Breast epithelium (tissue), 4 donors: ENCODE measurements at regions not wholly inside any gene's neighbourhood (a gene's known extent, or its start where the extent isn't known, plus 50 kb on each side); places are given as distances from the start of the nearest gene placed in this dataset.
A peak's percentile ranks its signal among the peaks of the same experiment; 100 is the strongest.

Source experiments
- DNase-seq, 2 donors: peaks; one replicate each; pipeline ENCODE4 v3.0.0-alpha.2; 2019; ENCODE audit warnings: low spot score in 2 of 2
- H3K27ac ChIP-seq, 2 donors: fragments of 200-600 bp; sonication (generic) in 1 of 2; one replicate each; pipeline ENCODE4 v1.5.1; 2016 to 2019; ENCODE audit warnings: mild to moderate bottlenecking in 1 of 2
- H3K27me3 ChIP-seq, 2 donors: fragments of 200-600 bp; sonication (generic) in 1 of 2; one replicate each; pipeline versions ENCODE4 v1.5.1 to v1.6.0; 2017 to 2019; ENCODE audit warnings: control low read depth in 1 of 2, mild to moderate bottlenecking in 1 of 2
- H3K36me3 ChIP-seq: fragments of 200-600 bp; one replicate; pipeline ENCODE4 v1.5.1; 2019
- H3K4me1 ChIP-seq, 2 donors: fragments of 200-600 bp; sonication (generic); one replicate each; pipeline ENCODE4 v1.5.1; 2016 to 2019; ENCODE audit warnings: control low read depth in 1 of 2
- H3K4me3 ChIP-seq, 3 donors: fragments of 200-600 bp; sonication (generic); 1 replicate in 2 of 3; 2 replicates in 1 of 3; pipeline ENCODE4 v1.5.1; 2016 to 2019; ENCODE audit warnings: mild to moderate bottlenecking in 3 of 3, moderate library complexity in 2 of 3
- H3K9me3 ChIP-seq, 2 donors: fragments of 200-600 bp; sonication (generic) in 1 of 2; one replicate each; pipeline ENCODE4 v1.5.1; 2016 to 2019; ENCODE audit warnings: control low read depth in 1 of 2
- CTCF ChIP-seq, 3 donors: fragments of 450-650 bp; IDR thresholded peaks; one replicate each; pipeline ENCODE4 v1.5.1; 2016 to 2017; ENCODE audit warnings: antibody characterized with exemption in 3 of 3, mild to moderate bottlenecking in 3 of 3, moderate library complexity in 3 of 3
- POLR2A ChIP-seq: fragments of 450-650 bp; IDR thresholded peaks from one replicate; pipeline ENCODE4 v1.6.1; 2016; ENCODE audit warnings: antibody characterized with exemption, mild to moderate bottlenecking, moderate library complexity
- POLR2AphosphoS5 ChIP-seq, 3 donors: sonication (generic); formaldehyde crosslinking; IDR thresholded peaks; one replicate each; pipeline ENCODE4 v1.6.1; 2017; ENCODE audit warnings: antibody characterized with exemption in 3 of 3
- intact Hi-C: fragments of 100-400 bp; cut with DNase I; formaldehyde crosslinking; loops from one replicate; pipeline ENCODE4 v1.15.1; 2023; ENCODE audit warnings: low total_unique reads

DNA sequence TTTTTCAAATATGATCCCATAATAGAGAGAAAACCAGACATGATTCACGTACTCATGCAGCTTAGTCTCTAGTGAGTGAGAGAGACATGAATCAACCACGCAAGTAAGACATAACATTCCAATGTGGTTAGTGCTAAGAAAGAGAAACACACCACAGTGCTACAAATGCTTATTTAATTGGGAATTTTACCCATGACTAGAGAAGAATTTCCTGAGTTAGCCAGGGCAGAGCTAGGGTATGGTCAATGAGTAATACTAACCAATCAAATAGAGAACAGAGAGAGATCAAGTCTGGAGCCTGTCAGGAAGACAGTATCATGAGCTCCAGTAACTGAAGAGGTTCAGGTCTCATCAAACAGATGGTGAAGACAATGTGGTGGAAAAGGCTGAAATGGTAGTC, 495.2 kb downstream of the PDGFC start:
- no peak overlapping the region for H3K27ac ChIP-seq
- H3K9me3 ChIP-seq: no peaks in the 10 kb centered on the region
- H3K4me3 ChIP-seq: no peak overlapping the region
- no peaks in the 10 kb centered on the region for H3K36me3 ChIP-seq
- intact Hi-C loops: no loop called here
- no peaks in the 10 kb centered on the region for H3K4me1 ChIP-seq
- no peak for TF ChIP-seq POLR2AphosphoS5 (IDR thresholded peaks at IDR 0.05)
- no peak for TF ChIP-seq CTCF (IDR thresholded peaks at IDR 0.05)
- TF ChIP-seq POLR2A: no peak
- no peaks in the 10 kb centered on the region for H3K27me3 ChIP-seq
- DNase-seq: no peak

DNA sequence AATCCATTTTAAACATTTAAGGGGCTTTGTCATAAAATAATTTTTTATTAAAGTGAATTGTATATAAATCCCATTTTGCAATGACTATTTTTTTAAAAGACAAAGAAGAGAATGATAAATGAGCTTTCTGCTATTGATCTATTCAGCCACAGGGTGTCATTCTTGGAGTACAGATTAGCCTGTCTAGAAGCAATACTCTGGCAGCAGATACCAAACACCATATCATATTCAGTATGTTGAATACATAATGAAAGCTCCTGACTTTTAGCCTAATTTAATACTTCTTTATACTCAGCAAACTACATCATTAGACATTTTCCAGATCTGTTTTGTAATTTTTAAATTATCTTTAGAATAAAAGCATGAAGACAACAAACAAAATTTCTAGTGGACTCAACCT, 496.3 kb downstream of the PDGFC start:
- Histone ChIP-seq H3K27me3 (no peaks in the 10 kb centered on the region), H3K4me1 (no peaks in the 10 kb centered on the region), H3K9me3 (no peaks in the 10 kb centered on the region), H3K4me3 (no peak overlapping the region), H3K36me3 (no peaks in the 10 kb centered on the region), H3K27ac (no peak overlapping the region)
- TF ChIP-seq POLR2A (no peak), CTCF (IDR thresholded peaks at IDR 0.05) (peak; percentile 19 to 57 (median 55))
- intact Hi-C loops: no loop called here
- no peak for DNase-seq

- no peak for DNase-seq
- intact Hi-C loops: no loop called here
- H3K4me1 ChIP-seq: no peaks in the 10 kb centered on the region
- H3K4me3 ChIP-seq: no peak overlapping the region
- H3K27me3 ChIP-seq: no peaks in the 10 kb centered on the region
- TF ChIP-seq POLR2AphosphoS5 (IDR thresholded peaks at IDR 0.05) (no peak), POLR2A (no peak), CTCF (IDR thresholded peaks at IDR 0.05) (no peak)
- no peaks in the 10 kb centered on the region for H3K9me3 ChIP-seq
- no peaks in the 10 kb centered on the region for H3K36me3 ChIP-seq
- no peak overlapping the region for H3K27ac ChIP-seq
These were observed 498.4 kb downstream of the PDGFC start for GRCh38 chr4:156473151-156473550.

DNA sequence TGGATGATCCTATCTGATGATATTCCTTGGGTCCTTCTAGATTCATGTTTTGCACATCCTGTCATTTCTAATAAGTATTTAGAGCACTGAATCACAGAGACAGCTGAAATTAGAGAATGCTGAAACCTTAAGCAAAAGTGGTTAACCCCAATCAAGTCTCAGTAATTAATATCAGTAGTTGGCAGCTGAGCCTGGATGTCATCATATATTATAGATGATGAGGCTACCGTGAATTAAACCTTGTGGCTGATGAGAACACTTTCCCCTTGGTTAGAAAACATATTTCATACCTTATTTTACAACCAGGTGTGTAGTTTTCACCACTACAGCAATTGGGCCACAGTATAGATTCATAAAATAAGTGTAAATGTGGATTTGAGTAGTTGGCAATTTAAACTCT, 499.0 kb downstream of the PDGFC start:
- no peaks in the 10 kb centered on the region for H3K27me3 ChIP-seq
- intact Hi-C loops: no loop called here
- H3K36me3 ChIP-seq: no peaks in the 10 kb centered on the region
- no peaks in the 10 kb centered on the region for H3K9me3 ChIP-seq
- no peak for DNase-seq
- no peaks in the 10 kb centered on the region for H3K4me1 ChIP-seq
- no peak overlapping the region for H3K4me3 ChIP-seq
- TF ChIP-seq CTCF (IDR thresholded peaks at IDR 0.05) (no peak), POLR2AphosphoS5 (IDR thresholded peaks at IDR 0.05) (no peak), POLR2A (no peak)
- H3K27ac ChIP-seq: no peak overlapping the region

DNA sequence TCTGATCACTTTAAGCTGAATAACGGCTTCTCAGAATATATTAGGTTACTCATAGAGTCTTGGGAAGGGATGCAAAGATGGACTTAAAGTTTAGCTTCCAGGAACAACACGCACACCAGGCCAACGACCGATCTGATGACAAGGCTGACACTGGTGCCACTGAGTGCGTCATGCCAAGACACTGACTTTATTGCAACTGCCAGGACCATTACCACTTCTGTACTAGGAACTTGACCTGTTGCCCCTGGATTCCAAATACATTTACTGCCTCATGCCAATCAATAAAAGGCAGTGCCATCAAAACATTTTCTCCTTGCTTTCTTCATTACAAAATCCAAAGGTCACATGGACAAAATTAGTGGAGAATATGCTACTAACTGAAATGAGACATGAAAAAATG, 505.9 kb upstream of the CTSO start:
- no peak overlapping the region for H3K4me3 ChIP-seq
- H3K27ac ChIP-seq: no peak overlapping the region
- no peaks in the 10 kb centered on the region for H3K4me1 ChIP-seq
- H3K9me3 ChIP-seq: no peaks in the 10 kb centered on the region
- TF ChIP-seq CTCF (IDR thresholded peaks at IDR 0.05) (no peak), POLR2A (no peak), POLR2AphosphoS5 (IDR thresholded peaks at IDR 0.05) (no peak)
- no peaks in the 10 kb centered on the region for H3K36me3 ChIP-seq
- DNase-seq: no peak
- intact Hi-C loops: loop anchor here (5.0 kb wide), 1 partner anchor 102 kb away; no protein-coding TSS in a partner anchor
- no peaks in the 10 kb centered on the region for H3K27me3 ChIP-seq
